HFFc6 (cell line): ENCODE measurements at regions not wholly inside any gene's neighbourhood (a gene's known extent, or its start where the extent isn't known, plus 50 kb on each side); places are given as distances from the start of the nearest gene placed in this dataset.
A peak's percentile ranks its signal among the peaks of the same experiment; 100 is the strongest.

Experiments used
- DNase-seq: peaks from one replicate; pipeline ENCODE4 v3.0.0-alpha.2; 2018
- H3K27ac Mint-ChIP-seq: 2 replicates; pipeline ENCODE4 v1.8.0; 2020; ENCODE audit warnings: mild to moderate bottlenecking, mixed read lengths
- H3K27me3 Mint-ChIP-seq: 2 replicates; pipeline ENCODE4 v1.8.0; 2021; ENCODE audit warnings: mild to moderate bottlenecking, moderate library complexity, mixed read lengths; ENCODE audit not compliant: insufficient read depth
- H3K36me3 Mint-ChIP-seq: 2 replicates; pipeline ENCODE4 v1.8.0; 2021; ENCODE audit warnings: low read depth, mixed read lengths
- H3K4me1 Mint-ChIP-seq: 2 replicates; pipeline ENCODE4 v1.8.0; 2020; ENCODE audit warnings: low read depth, mixed read lengths
- H3K4me3 Mint-ChIP-seq: 2 replicates; pipeline ENCODE4 v1.8.0; 2020; ENCODE audit warnings: mild to moderate bottlenecking, moderate library complexity, mixed read lengths
- H3K9me3 Mint-ChIP-seq: 2 replicates; pipeline ENCODE4 v1.8.0; 2020; ENCODE audit warnings: mild to moderate bottlenecking, mixed read lengths
- CTCF ChIP-seq: fragments of 200-600 bp; sonication (generic); IDR thresholded peaks from 2 replicates; pipeline ENCODE4 v1.5.0; 2021; ENCODE audit warnings: antibody characterized with exemption, mild to moderate bottlenecking

DNA sequence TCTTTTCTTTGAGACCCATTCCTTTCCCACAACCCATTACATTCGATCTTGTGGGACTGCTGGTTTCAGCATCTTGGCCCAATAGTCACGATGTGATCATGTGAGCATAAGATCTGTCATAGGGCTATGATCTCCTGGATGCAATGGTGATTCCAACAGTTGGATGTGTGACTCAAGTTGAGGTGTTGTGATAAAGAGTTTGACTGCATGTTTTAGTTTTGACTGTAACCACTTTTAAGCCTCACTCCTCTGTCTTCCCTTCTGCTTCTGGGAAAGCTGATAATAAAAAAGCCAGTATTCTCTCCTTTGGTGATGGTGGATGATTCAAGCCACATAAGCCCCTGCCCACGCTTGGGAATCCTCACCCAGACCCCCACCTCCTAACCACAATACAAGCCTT is 117.0 kb upstream of the ASCC3 start:
- no peak overlapping the region for H3K27ac Mint-ChIP-seq
- H3K36me3 Mint-ChIP-seq = no peaks in the 10 kb centered on the region
- peaks cover 6% of the 10 kb centered on the region for H3K9me3 Mint-ChIP-seq

GRCh38 chr6:100999034-100999597 is 118.0 kb upstream of the ASCC3 start:
- no peaks in the 10 kb centered on the region for H3K36me3 Mint-ChIP-seq
- no peak for DNase-seq
- peaks cover 1% of the 10 kb centered on the region; the same call in 1 of the 2 replicates for H3K27me3 Mint-ChIP-seq
- no peak overlapping the region for H3K27ac Mint-ChIP-seq
- peaks cover 9% of the 10 kb centered on the region for H3K9me3 Mint-ChIP-seq
- TF ChIP-seq CTCF = no peak
- no peak overlapping the region for H3K4me3 Mint-ChIP-seq
- H3K4me1 Mint-ChIP-seq = peaks cover 12% of the 10 kb centered on the region

More for the DNA sequence above, 117.0 kb upstream of the ASCC3 start:
- Mint-ChIP-seq H3K27me3 (peaks cover 5% of the 10 kb centered on the region; the same call in 1 of the 2 replicates), H3K4me1 (peaks cover 12% of the 10 kb centered on the region), H3K4me3 (no peak overlapping the region)
- TF ChIP-seq CTCF = no peak
- DNase-seq = peak; percentile 10

GRCh38 chr6:101000341-101000740 is 119.2 kb upstream of the ASCC3 start:
- Mint-ChIP-seq H3K27ac (no peak overlapping the region), H3K9me3 (peaks cover 9% of the 10 kb centered on the region), H3K4me1 (peaks cover 12% of the 10 kb centered on the region), H3K27me3 (peaks cover 1% of the 10 kb centered on the region; the same call in 1 of the 2 replicates), H3K4me3 (no peak overlapping the region), H3K36me3 (no peaks in the 10 kb centered on the region)
- no peak for TF ChIP-seq CTCF
- DNase-seq = no peak

DNA sequence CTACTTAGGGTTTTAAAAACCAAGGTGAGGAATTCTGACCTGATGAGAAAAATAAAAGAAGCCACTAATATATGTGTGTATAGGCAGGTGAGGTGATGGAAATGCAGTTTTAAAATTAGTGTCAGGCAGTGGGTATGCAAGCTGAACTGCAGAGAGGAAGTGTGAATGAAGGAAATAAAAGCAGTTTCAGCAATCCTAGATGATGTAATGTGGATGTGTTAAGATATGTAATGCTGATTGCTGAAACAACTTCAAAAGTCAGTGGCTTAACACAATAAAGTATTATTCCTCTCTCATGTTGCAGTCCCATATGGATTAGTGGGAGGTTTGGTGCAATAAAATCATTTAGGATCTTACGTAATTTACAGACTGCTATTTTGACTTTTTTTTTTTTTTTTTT is 119.9 kb upstream of the ASCC3 start:
- DNase-seq = no peak
- no peak overlapping the region for H3K4me3 Mint-ChIP-seq
- peaks cover under 1% of the 10 kb centered on the region; the same call in 1 of the 2 replicates for H3K27me3 Mint-ChIP-seq
- peaks cover 12% of the 10 kb centered on the region for H3K4me1 Mint-ChIP-seq
- TF ChIP-seq CTCF = no peak
- H3K27ac Mint-ChIP-seq = no peak overlapping the region
- peaks cover 9% of the 10 kb centered on the region for H3K9me3 Mint-ChIP-seq
- no peaks in the 10 kb centered on the region for H3K36me3 Mint-ChIP-seq

GRCh38 chr6:101001607-101002006 is 120.5 kb upstream of the ASCC3 start:
- Mint-ChIP-seq H3K36me3 (no peaks in the 10 kb centered on the region), H3K4me3 (no peak overlapping the region), H3K27ac (no peak overlapping the region), H3K4me1 (peaks cover 12% of the 10 kb centered on the region), H3K9me3 (peaks cover 9% of the 10 kb centered on the region), H3K27me3 (no peaks in the 10 kb centered on the region; the same call in 1 of the 2 replicates)
- DNase-seq = no peak
- no peak for TF ChIP-seq CTCF
